ENCODE measurements at regions not wholly inside any gene's neighbourhood (a gene's known extent, or its start where the extent isn't known, plus 50 kb on each side); places are given as distances from the start of the nearest gene placed in this dataset.

DNA sequence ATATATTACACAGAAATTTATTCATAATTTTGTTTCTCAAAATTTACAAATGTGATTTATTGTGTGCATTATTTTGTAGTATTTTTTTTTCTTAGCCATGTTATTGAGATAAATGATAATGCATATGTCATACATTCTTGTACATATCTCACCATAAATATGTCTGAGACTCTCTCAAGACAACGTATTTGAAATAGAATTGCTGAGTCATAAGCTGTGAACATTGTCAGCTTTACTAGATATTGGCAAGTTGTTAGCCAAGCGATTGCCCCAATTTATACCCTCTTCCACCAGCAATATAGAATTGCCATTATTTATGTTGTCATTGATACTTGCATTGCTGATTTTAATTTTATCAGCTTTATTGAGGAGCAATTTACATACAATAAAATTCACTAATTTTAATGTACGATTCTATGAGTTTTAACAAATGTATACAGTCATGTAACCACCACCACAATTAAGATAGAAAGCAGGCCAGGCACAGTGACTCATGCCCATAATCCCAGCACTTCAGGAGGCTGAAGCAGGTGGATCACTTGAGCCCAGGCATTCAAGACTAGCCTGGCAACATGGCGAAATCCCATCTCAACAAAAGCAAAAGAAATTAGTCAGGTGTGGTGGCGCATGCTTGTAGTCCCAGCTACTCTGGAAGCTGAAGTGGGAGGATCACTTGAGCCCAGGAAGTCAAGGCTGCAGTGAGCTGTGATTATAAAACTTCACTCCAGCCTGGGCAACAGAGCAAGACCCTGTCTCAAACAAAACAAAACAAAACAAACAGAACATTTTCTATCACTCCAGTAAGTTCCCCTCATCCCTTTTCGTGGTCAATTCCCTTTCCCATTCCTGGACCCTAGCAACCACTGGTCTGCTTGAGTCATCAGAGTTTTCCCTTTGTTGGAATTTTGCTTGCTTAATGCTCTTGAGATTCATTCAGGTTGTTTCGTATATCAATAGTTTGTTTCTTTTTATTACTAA lies 373.1 kb downstream of the MFSD1 start:
- peak; percentile 35 for DNase-seq

GRCh38 chr3:159178209-159178897 lies 376.5 kb downstream of the MFSD1 start:
- no peak for DNase-seq

DNA sequence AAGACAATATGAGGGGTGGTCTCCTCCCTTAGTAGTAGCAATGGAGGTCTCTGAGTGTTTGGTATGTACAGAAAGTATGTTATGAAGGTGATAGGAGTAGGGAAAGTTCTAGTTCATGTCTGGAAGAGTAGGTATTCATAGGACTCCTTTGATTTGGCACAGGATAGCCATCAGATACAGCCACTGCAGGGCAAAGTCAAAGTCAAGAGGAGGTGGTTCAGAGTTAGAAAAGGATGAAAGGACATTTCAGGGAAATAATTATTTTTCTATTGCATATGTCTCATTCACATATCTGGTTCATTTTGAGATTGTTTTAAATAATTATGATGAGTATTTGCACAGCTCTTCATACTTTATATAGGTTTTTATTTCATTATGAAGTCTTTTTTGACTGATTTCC lies 381.1 kb downstream of the MFSD1 start:
- DNase-seq, result no peak

DNA sequence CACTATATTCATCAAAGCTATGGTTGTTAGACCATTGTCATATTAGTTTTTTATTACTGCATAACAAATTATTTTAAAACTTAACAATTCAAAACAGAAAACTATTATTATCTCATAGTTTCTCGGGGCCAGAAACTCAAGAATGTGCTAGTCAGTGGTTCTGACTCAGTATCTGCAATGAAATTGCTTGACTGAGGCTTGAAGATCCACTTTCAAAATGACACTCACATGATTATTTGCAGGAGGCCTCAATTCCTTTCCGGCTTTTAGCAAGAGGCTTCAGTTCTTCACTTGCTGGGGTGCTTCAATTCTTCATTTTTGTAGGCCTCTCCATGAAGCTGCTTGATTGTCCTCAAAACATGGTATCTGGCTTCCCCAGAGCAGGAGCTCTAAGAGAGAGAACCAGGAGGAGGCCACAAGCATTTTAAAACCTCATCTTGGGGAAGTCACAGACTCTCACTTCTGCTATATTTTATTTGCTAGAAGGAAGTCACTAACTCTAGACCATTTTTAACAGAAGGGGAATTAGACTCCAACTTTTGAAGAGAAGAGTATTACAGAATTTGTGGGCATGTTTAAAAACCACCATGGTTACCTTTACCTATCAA lies 383.7 kb downstream of the MFSD1 start:
- peak; percentile 5 for DNase-seq

GRCh38 chr3:159186581-159186980 lies 384.7 kb downstream of the MFSD1 start:
- DNase-seq, result no peak

DNA sequence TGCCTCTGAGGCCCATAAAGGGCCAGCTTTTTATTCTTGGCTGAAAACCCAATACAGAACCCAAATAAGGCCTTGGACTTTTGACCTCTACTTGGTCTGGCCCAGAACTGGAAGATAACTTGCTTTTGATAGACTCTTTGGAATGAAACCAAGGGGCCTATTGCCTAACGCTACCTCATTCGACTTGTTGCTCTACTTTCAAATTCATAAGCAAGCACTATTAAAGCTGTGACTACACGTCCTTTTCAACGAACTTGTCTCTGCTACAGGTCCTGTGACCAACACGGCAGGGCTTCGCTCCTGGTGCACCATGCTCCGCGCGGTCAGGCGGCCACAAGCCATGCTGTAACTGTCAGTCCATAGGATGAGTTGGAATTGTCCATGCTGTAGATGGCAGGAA lies 385.4 kb downstream of the MFSD1 start:
- no peak for DNase-seq

GRCh38 chr3:159187706-159188105 lies 385.9 kb downstream of the MFSD1 start:
- DNase-seq, result no peak

DNA sequence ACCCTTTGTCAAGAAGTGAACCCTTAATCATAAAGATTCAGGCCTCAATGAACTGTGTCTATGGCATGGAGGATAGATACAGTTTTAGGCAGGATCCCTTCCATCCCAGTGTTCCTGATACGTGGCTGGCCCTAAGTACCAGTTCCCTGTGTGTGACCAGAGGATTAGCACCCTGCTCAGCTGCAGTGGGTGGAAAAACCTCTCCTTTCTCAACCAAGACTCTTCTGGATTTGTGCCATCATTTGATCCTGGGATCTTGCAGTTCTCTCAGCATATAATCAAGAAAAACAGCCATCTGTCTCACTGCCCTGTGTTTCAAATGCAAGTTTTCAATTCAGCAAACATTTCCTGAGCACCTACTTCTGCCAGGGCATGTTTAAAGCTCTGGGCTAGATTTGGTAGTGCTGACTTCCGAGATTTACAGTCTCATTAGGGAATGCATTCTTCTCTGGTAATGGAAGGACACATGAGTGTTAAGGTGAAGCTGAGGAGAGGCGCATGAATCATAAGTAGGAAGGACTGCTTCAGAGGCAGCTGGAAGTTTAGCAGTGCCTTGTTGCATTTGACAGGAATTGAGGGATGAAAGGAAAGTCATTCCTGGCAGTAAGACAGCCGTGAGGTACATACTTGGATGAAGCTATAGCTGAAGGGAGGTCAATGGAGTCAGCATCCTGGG lies 388.3 kb downstream of the MFSD1 start:
- no peak for DNase-seq

DNA sequence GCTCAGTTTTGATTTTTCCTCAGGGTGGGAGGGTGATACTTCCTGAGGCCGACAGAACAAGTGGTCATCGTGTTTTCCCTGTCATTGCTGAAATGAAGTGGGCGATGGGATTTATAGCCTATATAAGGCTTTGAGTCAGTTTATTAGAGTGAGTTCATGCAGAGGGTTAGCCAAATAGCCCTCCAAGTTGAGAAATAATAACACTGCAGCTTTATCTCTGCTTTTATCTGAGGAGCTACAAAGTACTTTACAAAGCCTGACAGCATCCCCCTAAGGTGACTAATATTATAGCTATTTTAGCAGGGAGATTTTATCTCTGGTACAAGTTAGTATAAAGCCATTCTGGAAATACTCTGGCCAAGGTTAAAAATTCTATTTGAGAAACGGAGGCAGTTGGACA lies 389.6 kb downstream of the MFSD1 start:
- no peak for DNase-seq

DNA sequence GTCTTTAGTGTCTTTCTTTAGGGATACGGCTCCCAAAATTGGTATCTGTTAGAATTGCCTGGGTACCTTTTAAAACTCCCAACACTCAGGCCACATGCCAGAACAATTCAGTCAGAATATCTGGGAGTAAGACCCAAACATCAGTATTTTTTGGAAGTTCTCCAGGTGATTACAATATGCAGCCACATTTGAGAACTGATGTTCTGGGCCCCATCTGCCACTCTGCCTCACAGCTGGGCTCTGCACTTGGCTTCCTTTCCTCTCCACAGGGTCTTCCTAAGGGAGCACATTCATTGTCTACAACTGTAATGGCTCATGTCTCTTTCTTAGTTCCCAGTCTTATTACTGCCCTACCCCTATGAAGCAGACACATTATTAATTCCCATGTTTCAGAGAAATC lies 394.5 kb downstream of the MFSD1 start:
- DNase-seq, result no peak

GRCh38 chr3:159200176-159200575 lies 398.3 kb downstream of the MFSD1 start:
- peak; percentile 16 for DNase-seq

DNA sequence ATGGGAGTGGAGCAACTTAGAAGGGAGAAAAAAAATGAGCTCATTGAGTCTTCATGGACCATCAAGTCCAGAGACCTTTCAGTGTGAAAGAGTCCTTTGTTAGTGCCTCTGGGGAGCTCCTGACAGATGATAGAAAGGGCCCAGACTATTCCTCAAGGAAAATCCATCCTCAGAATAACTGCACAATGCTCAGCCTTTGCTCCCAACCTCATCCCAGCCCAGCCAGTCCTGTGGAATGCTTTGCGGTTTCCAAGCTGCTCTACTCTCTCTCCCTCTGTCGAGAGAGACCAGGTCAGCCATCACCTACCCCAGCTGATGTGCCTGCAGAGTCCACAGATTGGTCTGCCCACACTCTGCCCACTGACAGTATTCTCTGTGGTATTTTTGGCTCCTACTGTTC lies 406.2 kb downstream of the MFSD1 start:
- no peak for DNase-seq

DNA sequence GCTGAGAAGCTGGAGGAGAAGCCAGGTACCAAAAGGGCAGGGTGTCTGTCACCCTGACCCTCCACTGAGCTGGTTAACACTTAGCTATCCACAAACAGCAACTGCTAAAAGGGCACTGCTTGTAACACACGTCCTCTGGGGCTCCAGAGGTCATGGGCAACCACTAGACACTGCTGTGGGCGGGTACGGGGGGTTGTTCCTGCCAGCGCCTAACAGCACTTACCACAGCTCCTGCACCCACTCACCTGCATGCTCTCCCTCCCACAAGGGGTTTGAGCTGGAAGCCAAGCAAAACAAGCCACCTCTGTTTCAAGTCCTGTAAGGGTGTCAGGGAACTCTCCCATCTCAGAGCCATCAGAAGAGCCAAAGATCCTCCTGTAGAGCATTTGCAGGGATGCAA lies 407.6 kb downstream of the MFSD1 start:
- DNase-seq, result no peak

GRCh38 chr3:159210336-159210735 lies 408.5 kb downstream of the MFSD1 start:
- no peak for DNase-seq

DNA sequence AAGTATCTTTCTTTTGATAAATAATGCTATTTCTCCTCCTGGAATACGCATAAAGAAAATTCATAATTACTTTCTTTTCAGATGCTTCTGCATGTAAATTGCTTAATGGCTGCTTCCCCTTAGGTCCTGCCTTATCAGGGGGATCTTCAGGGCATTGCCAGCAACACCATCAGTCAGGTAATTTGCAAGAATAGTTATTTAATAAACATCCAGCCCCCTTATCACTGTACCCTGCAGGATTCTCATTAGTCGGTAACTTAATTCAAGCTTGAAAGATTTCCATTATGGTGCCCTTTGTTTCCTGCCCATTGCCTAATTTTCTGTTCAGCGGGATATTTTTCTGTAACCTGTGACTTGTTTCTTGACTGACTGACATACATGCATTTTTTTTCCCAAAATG lies 414.5 kb downstream of the MFSD1 start:
- DNase-seq, result no peak

- DNase-seq, result no peak
Observed at GRCh38 chr3:159219231-159219630, 417.4 kb downstream of the MFSD1 start.

DNA sequence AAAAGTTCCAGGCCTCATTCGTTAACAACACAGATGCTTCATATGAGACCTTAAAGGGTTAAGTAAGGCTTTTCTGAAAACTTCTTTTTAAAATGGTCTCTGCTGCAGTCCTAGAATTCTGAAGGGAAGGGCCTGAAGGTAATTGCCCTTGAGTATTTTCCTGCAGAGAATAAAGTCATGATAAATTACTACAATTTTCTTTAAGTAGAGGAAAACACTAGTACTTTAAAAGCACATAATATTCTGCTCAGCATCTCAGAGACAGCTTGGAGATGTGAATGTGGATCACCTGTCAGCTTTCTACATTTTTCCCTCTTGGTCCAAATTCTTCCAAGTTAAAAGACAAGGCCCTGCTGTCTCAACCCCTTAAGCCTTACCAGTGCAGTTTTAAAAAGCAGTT lies 419.5 kb downstream of the MFSD1 start:
- DNase-seq, result no peak

DNA sequence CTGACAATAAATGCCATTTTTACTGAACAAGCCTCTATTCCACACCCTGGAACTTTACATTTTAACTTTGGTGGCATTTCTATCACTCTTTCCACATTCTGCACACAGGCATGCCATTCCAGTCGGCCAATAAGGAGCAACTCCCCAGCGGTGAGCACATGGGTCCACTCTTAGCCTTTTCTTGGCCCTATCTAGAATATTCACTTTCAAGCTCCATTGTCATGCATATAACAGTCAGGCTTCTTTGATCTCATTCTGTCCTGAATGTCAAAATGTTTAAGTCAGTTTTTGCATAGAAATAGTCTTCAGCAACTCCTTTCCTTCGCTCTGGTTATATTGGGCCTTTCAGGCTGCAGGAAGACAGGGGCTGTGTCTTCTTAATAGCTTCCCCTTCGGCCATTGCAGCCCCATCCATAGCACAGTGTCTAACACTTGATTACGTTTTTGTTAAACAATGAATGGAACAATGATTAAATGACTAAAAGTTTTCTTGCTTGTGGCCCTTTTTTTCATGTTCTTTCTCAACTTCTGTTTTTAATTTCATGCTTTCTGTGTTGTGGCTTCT lies 427.3 kb downstream of the MFSD1 start:
- DNase-seq, result peak; percentile 32

- peak; percentile 16 for DNase-seq
Observed at GRCh38 chr3:159232966-159233365, 431.1 kb downstream of the MFSD1 start.

GRCh38 chr3:159233734-159234133 lies 431.9 kb downstream of the MFSD1 start:
- DNase-seq, result no peak

- no peak for DNase-seq
Observed at GRCh38 chr3:159234306-159234705, 432.5 kb downstream of the MFSD1 start.

DNA sequence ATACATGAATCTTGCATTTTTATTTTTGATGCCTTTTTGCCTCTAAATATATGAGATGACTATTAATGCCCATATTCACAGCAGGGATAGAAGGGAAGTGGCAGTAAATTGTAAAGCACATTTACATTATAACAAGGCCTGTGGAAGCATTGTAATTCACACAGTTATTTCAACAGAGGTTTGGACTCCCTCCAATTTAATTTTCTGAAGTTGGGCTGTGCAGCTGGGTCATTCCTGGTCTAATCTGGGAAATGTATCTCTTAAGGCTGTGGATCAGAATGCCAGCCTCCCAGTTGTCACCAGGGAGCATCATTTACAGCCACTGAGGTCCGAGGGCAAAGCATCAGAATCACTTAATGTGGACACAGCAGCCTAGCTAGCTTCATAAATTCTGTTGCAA lies 434.5 kb downstream of the MFSD1 start:
- no peak for DNase-seq

- DNase-seq, result no peak
Observed at GRCh38 chr3:159237226-159237625, 435.4 kb downstream of the MFSD1 start.
